ENCODE measurements at regions not wholly inside any gene's neighbourhood (a gene's known extent, or its start where the extent isn't known, plus 50 kb on each side); places are given as distances from the start of the nearest gene placed in this dataset.

- H3K4me1 Mint-ChIP-seq (ENCODE audit: low read depth, unreplicated experiment): no peaks in the 10 kb centered on the region
- no peak for DNase-seq
- no peak overlapping the region for H3K27ac Mint-ChIP-seq (ENCODE audit: unreplicated experiment)
- no peak for TF ChIP-seq CTCF (IDR thresholded peaks at IDR 0.05; ENCODE audit: unreplicated experiment)
- no peaks in the 10 kb centered on the region for H3K27me3 Mint-ChIP-seq (ENCODE audit: unreplicated experiment)
- H3K4me3 Mint-ChIP-seq (ENCODE audit: low read depth, unreplicated experiment): no peak overlapping the region
- CTCF ChIA-PET: no interaction called here
- no peaks in the 10 kb centered on the region for H3K9me3 Mint-ChIP-seq (ENCODE audit: low read depth, unreplicated experiment)
- intact Hi-C loops (cut with micrococcal nuclease; ENCODE audit: unreplicated experiment): no loop called here
- H3K36me3 Mint-ChIP-seq (ENCODE audit: insufficient read depth, unreplicated experiment): no peaks in the 10 kb centered on the region
- no TSS peak for BruUV-seq (replicated peaks)
Measured at GRCh38 chr13:60755380-60756163, 358.6 kb downstream of the TDRD3 start.

- BruUV-seq (replicated peaks): no TSS peak
- DNase-seq: no peak
- no peaks in the 10 kb centered on the region for H3K36me3 Mint-ChIP-seq (ENCODE audit: insufficient read depth, unreplicated experiment)
- CTCF ChIA-PET: no interaction called here
- TF ChIP-seq CTCF (IDR thresholded peaks at IDR 0.05; ENCODE audit: unreplicated experiment): no peak
- H3K4me1 Mint-ChIP-seq (ENCODE audit: low read depth, unreplicated experiment): no peaks in the 10 kb centered on the region
- H3K27ac Mint-ChIP-seq (ENCODE audit: unreplicated experiment): no peak overlapping the region
- intact Hi-C loops (cut with micrococcal nuclease; ENCODE audit: unreplicated experiment): no loop called here
- no peaks in the 10 kb centered on the region for H3K9me3 Mint-ChIP-seq (ENCODE audit: low read depth, unreplicated experiment)
- H3K4me3 Mint-ChIP-seq (ENCODE audit: low read depth, unreplicated experiment): no peak overlapping the region
- no peaks in the 10 kb centered on the region for H3K27me3 Mint-ChIP-seq (ENCODE audit: unreplicated experiment)
Measured at GRCh38 chr13:60754211-60755090, 357.4 kb downstream of the TDRD3 start.

- no peak overlapping the region for H3K4me3 Mint-ChIP-seq (ENCODE audit: low read depth, unreplicated experiment)
- H3K36me3 Mint-ChIP-seq (ENCODE audit: insufficient read depth, unreplicated experiment): no peaks in the 10 kb centered on the region
- BruUV-seq (replicated peaks): no TSS peak
- no peaks in the 10 kb centered on the region for H3K9me3 Mint-ChIP-seq (ENCODE audit: low read depth, unreplicated experiment)
- intact Hi-C loops (cut with micrococcal nuclease; ENCODE audit: unreplicated experiment): no loop called here
- no peaks in the 10 kb centered on the region for H3K27me3 Mint-ChIP-seq (ENCODE audit: unreplicated experiment)
- TF ChIP-seq CTCF (IDR thresholded peaks at IDR 0.05; ENCODE audit: unreplicated experiment): no peak
- no peak for DNase-seq
- H3K27ac Mint-ChIP-seq (ENCODE audit: unreplicated experiment): no peak overlapping the region
- no peaks in the 10 kb centered on the region for H3K4me1 Mint-ChIP-seq (ENCODE audit: low read depth, unreplicated experiment)
- CTCF ChIA-PET: no interaction called here
Measured at GRCh38 chr13:60753641-60754040, 356.6 kb downstream of the TDRD3 start.

- CTCF ChIA-PET: no interaction called here
- Mint-ChIP-seq H3K4me1 (ENCODE audit: low read depth, unreplicated experiment) (no peaks in the 10 kb centered on the region), H3K27ac (ENCODE audit: unreplicated experiment) (no peak overlapping the region), H3K36me3 (ENCODE audit: insufficient read depth, unreplicated experiment) (no peaks in the 10 kb centered on the region), H3K4me3 (ENCODE audit: low read depth, unreplicated experiment) (no peak overlapping the region), H3K9me3 (ENCODE audit: low read depth, unreplicated experiment) (peaks cover 2% of the 10 kb centered on the region), H3K27me3 (ENCODE audit: unreplicated experiment) (no peaks in the 10 kb centered on the region)
- no TSS peak for BruUV-seq (replicated peaks)
- intact Hi-C loops (cut with micrococcal nuclease; ENCODE audit: unreplicated experiment): no loop called here
- DNase-seq: no peak
- TF ChIP-seq CTCF (IDR thresholded peaks at IDR 0.05; ENCODE audit: unreplicated experiment): no peak
Measured at GRCh38 chr13:60745343-60745742, 348.3 kb downstream of the TDRD3 start.

All from Calu3 (cell line).